Upper lobe of left lung (tissue), 4 donors: ENCODE measurements at regions not wholly inside any gene's neighbourhood (a gene's known extent, or its start where the extent isn't known, plus 50 kb on each side); places are given as distances from the start of the nearest gene placed in this dataset.

Experiments
- EP300 ChIP-seq, 4 donors: sonication (generic); formaldehyde crosslinking; IDR thresholded peaks; one replicate each; pipeline ENCODE4 v1.5.1; 2017; ENCODE audit warnings: antibody characterized with exemption in 4 of 4, control low read depth in 2 of 4
- POLR2A ChIP-seq, 4 donors: fragments of 450-650 bp; IDR thresholded peaks; one replicate each; pipeline ENCODE4 v1.5.1; 2016 to 2017; ENCODE audit warnings: antibody characterized with exemption in 4 of 4, mild to moderate bottlenecking in 2 of 4
- POLR2AphosphoS5 ChIP-seq, 2 donors: sonication (generic); formaldehyde crosslinking; IDR thresholded peaks; one replicate each; pipeline ENCODE4 v1.5.1; 2017; ENCODE audit warnings: antibody characterized with exemption in 2 of 2
- TF ChIP-seq, protein P1 (sequence below), 6 experiments: fragments of 450-650 bp in 4 of 6; fragments of 200-600 bp in 2 of 6; sonication (generic) in 2 of 6; IDR thresholded peaks; one replicate each; pipeline ENCODE4 v1.5.1; 2016 to 2019; ENCODE audit warnings: antibody characterized with exemption in 6 of 6

DNA sequence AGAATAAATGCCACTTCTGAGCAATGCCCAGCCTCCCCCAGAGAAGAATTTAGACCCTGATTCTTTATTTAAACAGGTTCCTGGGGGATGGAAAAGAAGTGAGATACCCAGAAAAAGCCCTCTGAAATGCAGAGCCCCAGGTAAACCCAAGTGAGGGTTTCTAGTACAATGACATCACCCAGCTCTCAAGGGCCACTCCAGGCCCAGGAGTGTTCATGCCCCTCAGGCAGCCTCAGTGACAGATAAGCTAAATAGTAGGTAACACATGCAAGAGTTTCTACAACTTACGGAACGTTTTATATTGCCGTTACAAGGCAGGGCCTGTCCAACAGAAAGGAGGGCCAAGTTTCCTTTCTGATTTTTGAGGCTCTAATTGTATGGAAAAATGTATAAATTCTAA lies 683.7 kb upstream of the SALL1 start:
- TF ChIP-seq POLR2AphosphoS5 (IDR thresholded peaks at IDR 0.05) (no peak), EP300 (IDR thresholded peaks at IDR 0.05) (no peak), POLR2A (IDR thresholded peaks at IDR 0.05) (no peak)
- TF ChIP-seq, protein P1, sequence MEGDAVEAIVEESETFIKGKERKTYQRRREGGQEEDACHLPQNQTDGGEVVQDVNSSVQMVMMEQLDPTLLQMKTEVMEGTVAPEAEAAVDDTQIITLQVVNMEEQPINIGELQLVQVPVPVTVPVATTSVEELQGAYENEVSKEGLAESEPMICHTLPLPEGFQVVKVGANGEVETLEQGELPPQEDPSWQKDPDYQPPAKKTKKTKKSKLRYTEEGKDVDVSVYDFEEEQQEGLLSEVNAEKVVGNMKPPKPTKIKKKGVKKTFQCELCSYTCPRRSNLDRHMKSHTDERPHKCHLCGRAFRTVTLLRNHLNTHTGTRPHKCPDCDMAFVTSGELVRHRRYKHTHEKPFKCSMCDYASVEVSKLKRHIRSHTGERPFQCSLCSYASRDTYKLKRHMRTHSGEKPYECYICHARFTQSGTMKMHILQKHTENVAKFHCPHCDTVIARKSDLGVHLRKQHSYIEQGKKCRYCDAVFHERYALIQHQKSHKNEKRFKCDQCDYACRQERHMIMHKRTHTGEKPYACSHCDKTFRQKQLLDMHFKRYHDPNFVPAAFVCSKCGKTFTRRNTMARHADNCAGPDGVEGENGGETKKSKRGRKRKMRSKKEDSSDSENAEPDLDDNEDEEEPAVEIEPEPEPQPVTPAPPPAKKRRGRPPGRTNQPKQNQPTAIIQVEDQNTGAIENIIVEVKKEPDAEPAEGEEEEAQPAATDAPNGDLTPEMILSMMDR (IDR thresholded peaks at IDR 0.05) = no peak
